ENCODE measurements at regions not wholly inside any gene's neighbourhood (a gene's known extent, or its start where the extent isn't known, plus 50 kb on each side); places are given as distances from the start of the nearest gene placed in this dataset.

DNA sequence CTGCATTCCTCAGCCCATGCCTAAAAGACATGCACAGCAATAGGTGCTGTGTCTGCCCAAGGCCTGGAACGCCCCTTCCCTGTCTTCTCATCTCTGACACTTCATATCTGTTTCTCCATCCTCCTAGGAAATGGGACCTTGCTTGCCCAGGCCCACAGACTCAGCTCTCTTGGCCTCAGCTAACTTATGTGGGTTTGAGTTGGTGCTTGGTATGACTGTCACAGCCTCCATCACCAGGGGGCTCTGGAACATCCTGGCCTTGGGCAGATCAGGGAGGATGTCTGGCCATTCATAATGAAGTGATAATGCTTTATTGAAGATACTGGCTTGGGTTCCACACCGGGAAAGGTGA lies 156.7 kb upstream of the SMAD3 start:
- DNase-seq, result no peak
- H3K27ac ChIP-seq (ENCODE audit: low read length), result no peak overlapping the region
- intact Hi-C loops (cut with DNase I), result no loop called here
- H3K9me3 ChIP-seq (ENCODE audit: control insufficient read depth, low read length), result no peaks in the 10 kb centered on the region
- WGBS, result 42% methylated on average over 2 of the region's 2 CpGs
- H3K4me1 ChIP-seq (ENCODE audit: control insufficient read depth, insufficient read depth, low read length), result peaks cover 8% of the 10 kb centered on the region
- H3K4me3 ChIP-seq (ENCODE audit: low read length), result no peak overlapping the region
- no peak for ATAC-seq
- H3K27me3 ChIP-seq (ENCODE audit: control insufficient read depth, insufficient read depth), result no peaks in the 10 kb centered on the region

GRCh38 chr15:66909381-66909890 lies 156.0 kb upstream of the SMAD3 start:
- H3K9me3 ChIP-seq (ENCODE audit: control insufficient read depth, low read length), result no peaks in the 10 kb centered on the region
- H3K4me3 ChIP-seq (ENCODE audit: low read length), result no peak overlapping the region
- H3K27me3 ChIP-seq (ENCODE audit: control insufficient read depth, insufficient read depth), result no peaks in the 10 kb centered on the region
- no peak overlapping the region for H3K27ac ChIP-seq (ENCODE audit: low read length)
- ATAC-seq, result no peak
- H3K4me1 ChIP-seq (ENCODE audit: control insufficient read depth, insufficient read depth, low read length), result peaks cover 8% of the 10 kb centered on the region
- WGBS, result 89% methylated on average over 7 of the region's 7 CpGs
- intact Hi-C loops (cut with DNase I), result no loop called here
- DNase-seq, result no peak

DNA sequence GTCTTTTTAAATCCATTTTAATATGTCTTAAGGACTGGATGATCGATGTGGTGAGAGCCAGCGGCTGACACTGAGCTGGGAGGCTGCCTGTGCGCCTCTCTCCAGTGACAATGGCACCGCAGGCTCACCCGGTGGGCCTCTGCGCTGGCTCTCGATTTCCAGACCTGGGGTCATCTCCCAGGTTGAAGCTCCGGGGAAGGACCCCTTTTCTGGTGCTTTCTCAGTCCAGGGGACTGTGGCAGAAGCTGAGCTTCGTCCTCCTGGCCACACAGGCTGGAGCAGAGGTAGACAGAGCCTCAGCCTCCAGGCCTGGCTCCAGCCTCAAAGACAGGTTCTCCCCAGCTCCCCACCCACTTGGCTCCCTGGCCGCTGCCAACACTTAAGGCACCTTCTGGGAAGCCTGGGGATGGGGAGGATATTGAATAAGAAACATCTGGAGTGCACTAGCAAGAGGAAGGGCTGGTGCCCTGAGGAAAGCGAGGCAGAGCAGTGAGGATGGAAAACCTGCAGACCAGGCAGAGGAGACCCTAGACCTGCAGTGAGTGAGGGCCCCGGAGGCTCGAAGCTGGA lies 154.2 kb upstream of the SMAD3 start:
- Histone ChIP-seq H3K4me1 (ENCODE audit: control insufficient read depth, insufficient read depth, low read length) (peaks cover 8% of the 10 kb centered on the region), H3K4me3 (ENCODE audit: low read length) (no peak overlapping the region), H3K9me3 (ENCODE audit: control insufficient read depth, low read length) (no peaks in the 10 kb centered on the region), H3K27ac (ENCODE audit: low read length) (no peak overlapping the region), H3K27me3 (ENCODE audit: control insufficient read depth, insufficient read depth) (no peaks in the 10 kb centered on the region)
- WGBS, result 93% methylated on average over 13 of the region's 13 CpGs
- no peak for DNase-seq
- no peak for ATAC-seq
- intact Hi-C loops (cut with DNase I), result no loop called here

GRCh38 chr15:66912001-66912400 lies 153.4 kb upstream of the SMAD3 start:
- WGBS, result 59% methylated on average over 7 of the region's 7 CpGs
- no peak for DNase-seq
- no peaks in the 10 kb centered on the region for H3K27me3 ChIP-seq (ENCODE audit: control insufficient read depth, insufficient read depth)
- no peaks in the 10 kb centered on the region for H3K9me3 ChIP-seq (ENCODE audit: control insufficient read depth, low read length)
- no peak overlapping the region for H3K27ac ChIP-seq (ENCODE audit: low read length)
- intact Hi-C loops (cut with DNase I), result no loop called here
- no peak for ATAC-seq
- peaks cover 8% of the 10 kb centered on the region for H3K4me1 ChIP-seq (ENCODE audit: control insufficient read depth, insufficient read depth, low read length)
- no peak overlapping the region for H3K4me3 ChIP-seq (ENCODE audit: low read length)

DNA sequence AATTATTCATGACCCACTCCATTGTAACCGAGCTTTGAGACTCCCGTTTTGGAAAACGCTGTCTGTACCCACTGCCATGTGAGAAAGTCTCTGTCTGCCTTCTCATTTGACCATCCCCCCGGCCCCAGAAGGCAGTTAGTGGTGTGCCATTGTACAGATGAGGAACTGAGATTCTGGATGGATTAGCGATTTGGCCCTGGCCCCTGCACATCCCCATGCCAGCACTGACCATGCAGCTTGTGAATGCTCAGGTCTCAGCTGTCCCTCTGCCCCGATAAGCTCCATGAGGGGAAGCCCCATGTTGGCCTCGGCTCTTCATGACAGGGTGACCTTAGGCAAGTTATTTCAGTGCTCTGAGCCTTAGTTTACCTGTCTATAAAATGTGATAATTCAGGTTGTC lies 153.0 kb upstream of the SMAD3 start:
- DNase-seq, result no peak
- Histone ChIP-seq H3K27ac (ENCODE audit: low read length) (no peak overlapping the region), H3K4me1 (ENCODE audit: control insufficient read depth, insufficient read depth, low read length) (peaks cover 8% of the 10 kb centered on the region), H3K4me3 (ENCODE audit: low read length) (no peak overlapping the region), H3K27me3 (ENCODE audit: control insufficient read depth, insufficient read depth) (no peaks in the 10 kb centered on the region), H3K9me3 (ENCODE audit: control insufficient read depth, low read length) (no peaks in the 10 kb centered on the region)
- intact Hi-C loops (cut with DNase I), result no loop called here
- no peak for ATAC-seq
- 87% methylated on average over 7 of the region's 7 CpGs for WGBS

DNA sequence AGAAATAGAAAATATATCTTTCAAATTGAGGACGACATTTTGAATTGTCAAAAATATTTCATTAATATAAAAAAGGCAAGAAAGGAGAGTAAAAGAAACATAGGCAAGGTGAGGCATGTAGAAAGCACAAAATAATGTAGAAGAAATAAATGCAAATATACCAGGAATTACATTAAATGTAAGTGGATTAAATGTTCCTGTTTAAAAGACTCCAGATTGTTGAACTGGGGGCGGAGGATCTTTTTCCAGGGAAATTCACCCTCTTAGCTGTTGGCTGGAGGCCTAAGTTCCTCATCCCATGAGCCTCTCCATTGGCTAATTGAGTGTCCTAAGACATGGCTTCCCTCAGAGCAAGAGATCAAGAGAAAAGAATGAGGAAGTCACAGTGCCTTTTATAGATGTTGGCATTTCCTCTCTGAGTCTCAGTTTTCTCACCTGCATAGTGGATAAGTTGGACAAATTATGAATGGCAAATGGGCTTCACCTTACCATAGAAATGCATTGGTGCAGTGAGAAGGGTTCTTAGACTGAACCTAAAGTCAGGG lies 147.4 kb upstream of the SMAD3 start:
- no peak overlapping the region for H3K27ac ChIP-seq (ENCODE audit: low read length)
- no peak overlapping the region for H3K4me3 ChIP-seq (ENCODE audit: low read length)
- H3K27me3 ChIP-seq (ENCODE audit: control insufficient read depth, insufficient read depth), result no peaks in the 10 kb centered on the region
- intact Hi-C loops (cut with DNase I), result no loop called here
- ATAC-seq, result no peak
- H3K4me1 ChIP-seq (ENCODE audit: control insufficient read depth, insufficient read depth, low read length), result no peaks in the 10 kb centered on the region
- WGBS, result 94% methylated on average over 2 of the region's 2 CpGs
- H3K9me3 ChIP-seq (ENCODE audit: control insufficient read depth, low read length), result no peaks in the 10 kb centered on the region
- no peak for DNase-seq

- WGBS, result 50% methylated on average over 8 of the region's 8 CpGs
- intact Hi-C loops (cut with DNase I), result no loop called here
- no peak overlapping the region for H3K27ac ChIP-seq (ENCODE audit: low read length)
- DNase-seq, result no peak
- no peaks in the 10 kb centered on the region for H3K4me1 ChIP-seq (ENCODE audit: control insufficient read depth, insufficient read depth, low read length)
- no peak overlapping the region for H3K4me3 ChIP-seq (ENCODE audit: low read length)
- ATAC-seq, result peak in 1 of 2 donors; percentile 53
- H3K27me3 ChIP-seq (ENCODE audit: control insufficient read depth, insufficient read depth), result no peaks in the 10 kb centered on the region
- H3K9me3 ChIP-seq (ENCODE audit: control insufficient read depth, low read length), result no peaks in the 10 kb centered on the region
Observed at GRCh38 chr15:66919421-66919820, 146.0 kb upstream of the SMAD3 start.

GRCh38 chr15:66921319-66921915 lies 144.0 kb upstream of the SMAD3 start:
- H3K9me3 ChIP-seq (ENCODE audit: control insufficient read depth, low read length), result no peaks in the 10 kb centered on the region
- no peaks in the 10 kb centered on the region for H3K4me1 ChIP-seq (ENCODE audit: control insufficient read depth, insufficient read depth, low read length)
- H3K4me3 ChIP-seq (ENCODE audit: low read length), result no peak overlapping the region
- no peaks in the 10 kb centered on the region for H3K27me3 ChIP-seq (ENCODE audit: control insufficient read depth, insufficient read depth)
- peak in 2 of 3 donors; percentile 74 to 81 for DNase-seq
- H3K27ac ChIP-seq (ENCODE audit: low read length), result no peak overlapping the region
- WGBS, result 38% methylated on average over 6 of the region's 6 CpGs
- ATAC-seq, result peak; percentile 30 to 49
- intact Hi-C loops (cut with DNase I), result no loop called here

DNA sequence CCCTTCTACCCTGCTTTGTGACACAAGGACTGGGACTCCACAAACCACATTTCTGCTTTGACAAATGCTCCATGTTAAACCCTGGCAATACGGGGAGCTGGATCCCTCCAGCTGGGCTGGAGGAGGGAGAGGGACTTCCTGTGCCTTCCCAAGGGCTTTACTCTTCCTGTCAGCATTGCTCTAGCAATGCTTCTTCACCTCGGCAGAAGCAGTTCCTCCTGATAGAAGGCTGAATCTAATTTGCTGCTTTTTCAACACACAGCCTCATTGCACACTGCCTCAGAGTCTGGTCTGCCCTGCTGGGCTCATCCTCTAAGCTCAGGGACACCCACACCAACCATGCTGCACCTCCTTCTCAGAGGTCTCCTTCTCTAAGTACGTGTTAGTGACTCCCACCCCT lies 142.8 kb upstream of the SMAD3 start:
- ATAC-seq, result no peak
- peaks cover 3% of the 10 kb centered on the region for H3K4me1 ChIP-seq (ENCODE audit: control insufficient read depth, insufficient read depth, low read length)
- no peaks in the 10 kb centered on the region for H3K9me3 ChIP-seq (ENCODE audit: control insufficient read depth, low read length)
- intact Hi-C loops (cut with DNase I), result no loop called here
- DNase-seq, result no peak
- no peak overlapping the region for H3K4me3 ChIP-seq (ENCODE audit: low read length)
- H3K27ac ChIP-seq (ENCODE audit: low read length), result no peak overlapping the region
- 54% methylated on average over 3 of the region's 3 CpGs for WGBS
- H3K27me3 ChIP-seq (ENCODE audit: control insufficient read depth, insufficient read depth), result no peaks in the 10 kb centered on the region

DNA sequence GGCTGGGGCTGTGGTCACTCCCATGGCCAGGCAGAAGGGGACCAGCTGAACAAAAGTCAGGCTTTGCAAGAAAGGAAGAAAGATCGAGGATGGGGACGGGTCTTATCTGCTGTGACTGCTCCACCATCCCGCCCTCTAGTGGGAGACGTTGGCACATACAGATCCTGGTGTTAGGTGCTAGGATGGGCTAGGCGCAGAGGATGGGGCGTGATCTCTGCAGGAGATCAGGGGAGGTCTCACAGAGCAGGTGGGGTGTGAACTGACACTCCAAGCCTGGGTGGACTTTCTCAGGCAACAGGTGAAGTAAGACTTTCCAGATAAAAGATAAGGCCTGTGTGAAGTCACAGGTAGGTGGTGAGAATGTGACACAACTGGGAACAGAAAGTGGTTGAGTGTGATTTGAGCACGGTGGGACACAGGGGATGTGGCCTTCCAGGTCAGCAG lies 141.9 kb upstream of the SMAD3 start:
- ATAC-seq, result no peak
- intact Hi-C loops (cut with DNase I), result no loop called here
- Histone ChIP-seq H3K9me3 (ENCODE audit: control insufficient read depth, low read length) (no peaks in the 10 kb centered on the region), H3K27me3 (ENCODE audit: control insufficient read depth, insufficient read depth) (no peaks in the 10 kb centered on the region), H3K27ac (ENCODE audit: low read length) (no peak overlapping the region), H3K4me1 (ENCODE audit: control insufficient read depth, insufficient read depth, low read length) (peaks cover 3% of the 10 kb centered on the region), H3K4me3 (ENCODE audit: low read length) (no peak overlapping the region)
- DNase-seq, result peak in 1 of 3 donors; percentile 65
- 31% methylated on average over 7 of the region's 7 CpGs for WGBS

- no peak overlapping the region for H3K27ac ChIP-seq (ENCODE audit: low read length)
- H3K4me1 ChIP-seq (ENCODE audit: control insufficient read depth, insufficient read depth, low read length), result peaks cover 3% of the 10 kb centered on the region
- no peaks in the 10 kb centered on the region for H3K27me3 ChIP-seq (ENCODE audit: control insufficient read depth, insufficient read depth)
- no peaks in the 10 kb centered on the region for H3K9me3 ChIP-seq (ENCODE audit: control insufficient read depth, low read length)
- 80% methylated on average over 3 of the region's 3 CpGs for WGBS
- DNase-seq, result no peak
- no peak overlapping the region for H3K4me3 ChIP-seq (ENCODE audit: low read length)
- ATAC-seq, result no peak
- intact Hi-C loops (cut with DNase I), result no loop called here
Observed at GRCh38 chr15:66924889-66925288, 140.5 kb upstream of the SMAD3 start.
